ENCODE measurements at regions not wholly inside any gene's neighbourhood (a gene's known extent, or its start where the extent isn't known, plus 50 kb on each side); places are given as distances from the start of the nearest gene placed in this dataset.
"Not testable (repeated sequence)": the region's sequence is repeated elsewhere in the genome, so short reads cannot be mapped to it uniquely, and the experiment has no call there.

GRCh38 chr4:67328393-67328792, 216.9 kb downstream of the CENPC start:
- DNase-seq (ENCODE audit: low read depth), result no peak

GRCh38 chr4:67328018-67328278, 217.4 kb downstream of the CENPC start:
- DNase-seq (ENCODE audit: low read depth), result no peak

- DNase-seq (ENCODE audit: low read depth), result peak; percentile 28
These were observed 217.9 kb downstream of the CENPC start for GRCh38 chr4:67327245-67328017.

GRCh38 chr4:67325791-67326190, 219.5 kb downstream of the CENPC start:
- DNase-seq (ENCODE audit: low read depth), result no peak

- no peak for DNase-seq (ENCODE audit: low read depth)
These were observed 224.7 kb downstream of the CENPC start for GRCh38 chr4:67320645-67321044.

GRCh38 chr4:67319607-67320006, 225.7 kb downstream of the CENPC start:
- DNase-seq (ENCODE audit: low read depth), result not testable (repeated sequence)

- DNase-seq (ENCODE audit: low read depth), result not testable (repeated sequence)
These were observed 244.7 kb downstream of the CENPC start for GRCh38 chr4:67300497-67301185.

GRCh38 chr4:67292636-67293035, 252.7 kb downstream of the CENPC start:
- DNase-seq (ENCODE audit: low read depth), result no peak

- DNase-seq (ENCODE audit: low read depth), result no peak
These were observed 253.3 kb downstream of the CENPC start for GRCh38 chr4:67292045-67292444.

- no peak for DNase-seq (ENCODE audit: low read depth)
These were observed 253.7 kb downstream of the CENPC start for GRCh38 chr4:67291644-67292043.

- no peak for DNase-seq (ENCODE audit: low read depth)
These were observed 256.3 kb downstream of the CENPC start for GRCh38 chr4:67288964-67289363.

- DNase-seq (ENCODE audit: low read depth), result no peak
These were observed 258.6 kb downstream of the CENPC start for GRCh38 chr4:67286724-67287123.

- DNase-seq (ENCODE audit: low read depth), result no peak
These were observed 262.6 kb downstream of the CENPC start for GRCh38 chr4:67282749-67283148.

- DNase-seq (ENCODE audit: low read depth), result no peak
These were observed 270.0 kb downstream of the CENPC start for GRCh38 chr4:67275179-67275750.

- not testable (repeated sequence) for DNase-seq (ENCODE audit: low read depth)
These were observed 270.6 kb downstream of the CENPC start for GRCh38 chr4:67274671-67275070.

GRCh38 chr4:67273666-67274065, 271.6 kb downstream of the CENPC start:
- DNase-seq (ENCODE audit: low read depth), result no peak

- no peak for DNase-seq (ENCODE audit: low read depth)
These were observed 283.3 kb downstream of the CENPC start for GRCh38 chr4:67261971-67262370.

GRCh38 chr4:67256388-67257043, 288.8 kb downstream of the CENPC start:
- DNase-seq (ENCODE audit: low read depth), result no peak

GRCh38 chr4:67250131-67250896, 295.0 kb downstream of the CENPC start:
- no peak for DNase-seq (ENCODE audit: low read depth)

GRCh38 chr4:67236788-67237187, 308.5 kb downstream of the CENPC start:
- no peak for DNase-seq (ENCODE audit: low read depth)

- no peak for DNase-seq (ENCODE audit: low read depth)
These were observed 309.0 kb downstream of the CENPC start for GRCh38 chr4:67236318-67236717.

GRCh38 chr4:67234296-67234695, 311.0 kb downstream of the CENPC start:
- DNase-seq (ENCODE audit: low read depth), result no peak
